DMS153 treated with DMSO at 0.1 percent for 48 hours (cell line): ENCODE measurements at regions not wholly inside any gene's neighbourhood (a gene's known extent, or its start where the extent isn't known, plus 50 kb on each side); places are given as distances from the start of the nearest gene placed in this dataset.
"Not testable (repeated sequence)": the region's sequence is repeated elsewhere in the genome, so short reads cannot be mapped to it uniquely, and the experiment has no call there.

Source experiments
- DNase-seq: peaks from one replicate; lab custom pipeline; 2025; ENCODE audit not compliant: unreplicated experiment; lab: John Stamatoyannopoulos, UW

- DNase-seq, result not testable (repeated sequence)
Measured at GRCh38 chr14:105675905-105676670, 149.7 kb downstream of the TMEM121 start.

- not testable (repeated sequence) for DNase-seq
Measured at GRCh38 chr14:105678057-105678456, 151.7 kb downstream of the TMEM121 start.

- not testable (repeated sequence) for DNase-seq
Measured at GRCh38 chr14:105678996-105679958, 152.9 kb downstream of the TMEM121 start.

- DNase-seq, result not testable (repeated sequence)
Measured at GRCh38 chr14:105679959-105680735, 153.8 kb downstream of the TMEM121 start.

GRCh38 chr14:105680736-105681098 lies 154.3 kb downstream of the TMEM121 start:
- DNase-seq, result not testable (repeated sequence)

GRCh38 chr14:105681606-105682185 lies 155.3 kb downstream of the TMEM121 start:
- not testable (repeated sequence) for DNase-seq

- DNase-seq, result not testable (repeated sequence)
Measured at GRCh38 chr14:105682442-105682841, 156.1 kb downstream of the TMEM121 start.

- no peak for DNase-seq
Measured at GRCh38 chr14:105682956-105683570, 156.7 kb downstream of the TMEM121 start.

GRCh38 chr14:105684056-105684455 lies 157.7 kb downstream of the TMEM121 start:
- DNase-seq, result not testable (repeated sequence)

GRCh38 chr14:105684597-105684996 lies 158.2 kb downstream of the TMEM121 start:
- not testable (repeated sequence) for DNase-seq

GRCh38 chr14:105685003-105685402 lies 158.6 kb downstream of the TMEM121 start:
- DNase-seq, result no peak

GRCh38 chr14:105685605-105686004 lies 159.2 kb downstream of the TMEM121 start:
- DNase-seq, result not testable (repeated sequence)

- DNase-seq, result not testable (repeated sequence)
Measured at GRCh38 chr14:105686050-105686449, 159.7 kb downstream of the TMEM121 start.

- DNase-seq, result not testable (repeated sequence)
Measured at GRCh38 chr14:105686462-105687170, 160.2 kb downstream of the TMEM121 start.

GRCh38 chr14:105687171-105688022 lies 161.0 kb downstream of the TMEM121 start:
- not testable (repeated sequence) for DNase-seq

- not testable (repeated sequence) for DNase-seq
Measured at GRCh38 chr14:105688023-105688351, 161.6 kb downstream of the TMEM121 start.

GRCh38 chr14:105688664-105689221 lies 162.4 kb downstream of the TMEM121 start:
- DNase-seq, result not testable (repeated sequence)

GRCh38 chr14:105689722-105690121 lies 163.3 kb downstream of the TMEM121 start:
- no peak for DNase-seq
